Peyer's patch (tissue), 4 donors: ENCODE measurements at regions not wholly inside any gene's neighbourhood (a gene's known extent, or its start where the extent isn't known, plus 50 kb on each side); places are given as distances from the start of the nearest gene placed in this dataset.

Source experiments
- DNase-seq, 3 donors: peaks; one replicate each; pipeline ENCODE4 v3.0.0-alpha.2; 2017 to 2019
- H3K27ac ChIP-seq, 4 donors: fragments of 200-600 bp; sonication (generic); one replicate each; pipeline ENCODE4 v1.5.1; 2016 to 2019
- H3K27me3 ChIP-seq, 2 donors: fragments of 200-600 bp; sonication (generic); one replicate each; pipeline ENCODE4 v1.5.1; 2019
- H3K36me3 ChIP-seq, 3 donors: fragments of 200-600 bp; sonication (generic); one replicate each; pipeline ENCODE4 v1.5.1; 2016 to 2019
- H3K4me1 ChIP-seq, 4 donors: fragments of 200-600 bp; sonication (generic); one replicate each; pipeline ENCODE4 v1.5.1; 2016 to 2019
- H3K4me3 ChIP-seq, 4 donors: fragments of 200-600 bp; sonication (generic); 1 replicate in 3 of 4; 2 replicates in 1 of 4; pipeline ENCODE4 v1.5.1; 2016 to 2019; ENCODE audit warnings: mild to moderate bottlenecking in 1 of 4
- H3K9me3 ChIP-seq, 4 donors: fragments of 200-600 bp; sonication (generic); one replicate each; pipeline ENCODE4 v1.5.1; 2016 to 2019; ENCODE audit warnings: mild to moderate bottlenecking in 1 of 4
- CTCF ChIP-seq, 6 experiments: fragments of 450-650 bp in 4 of 6; fragments of 200-600 bp in 2 of 6; sonication (generic) in 1 of 6; IDR thresholded peaks; one replicate each; pipeline ENCODE4 v1.5.1; 2017 to 2019; ENCODE audit warnings: antibody characterized with exemption in 6 of 6, mild to moderate bottlenecking in 3 of 6, moderate library complexity in 1 of 6
- POLR2A ChIP-seq, 2 donors: fragments of 450-650 bp; IDR thresholded peaks; one replicate each; pipeline ENCODE4 v1.5.1; 2017; ENCODE audit warnings: antibody characterized with exemption in 2 of 2, mild to moderate bottlenecking in 2 of 2, moderate library complexity in 2 of 2

GRCh38 chr12:116338064-116338846, 60.8 kb upstream of the MED13L start:
- no peak for DNase-seq
- Histone ChIP-seq H3K9me3 (no peaks in the 10 kb centered on the region), H3K27ac (no peak overlapping the region), H3K27me3 (no peaks in the 10 kb centered on the region), H3K4me1 (peaks cover 0 to 4% (median 0%) of the 10 kb centered on the region in 4 donors), H3K4me3 (no peak overlapping the region), H3K36me3 (no peaks in the 10 kb centered on the region)
- TF ChIP-seq POLR2A (IDR thresholded peaks at IDR 0.05) (no peak), CTCF (IDR thresholded peaks at IDR 0.05) (no peak)

GRCh38 chr12:116339062-116339461, 61.6 kb upstream of the MED13L start:
- Histone ChIP-seq H3K27ac (no peak overlapping the region), H3K27me3 (no peaks in the 10 kb centered on the region), H3K36me3 (no peaks in the 10 kb centered on the region), H3K4me3 (no peak overlapping the region), H3K4me1 (no peaks in the 10 kb centered on the region), H3K9me3 (no peaks in the 10 kb centered on the region)
- DNase-seq: no peak
- TF ChIP-seq POLR2A (IDR thresholded peaks at IDR 0.05) (no peak), CTCF (IDR thresholded peaks at IDR 0.05) (no peak)

- Histone ChIP-seq H3K36me3 (no peaks in the 10 kb centered on the region), H3K27me3 (no peaks in the 10 kb centered on the region), H3K4me1 (no peaks in the 10 kb centered on the region), H3K27ac (no peak overlapping the region), H3K4me3 (no peak overlapping the region), H3K9me3 (no peaks in the 10 kb centered on the region)
- DNase-seq: no peak
- TF ChIP-seq POLR2A (IDR thresholded peaks at IDR 0.05): no peak
- TF ChIP-seq CTCF (IDR thresholded peaks at IDR 0.05): no peak
Observed at GRCh38 chr12:116339800-116340371, 62.4 kb upstream of the MED13L start.

GRCh38 chr12:116343331-116343884, 65.9 kb upstream of the MED13L start:
- Histone ChIP-seq H3K4me3 (no peak overlapping the region), H3K27me3 (no peaks in the 10 kb centered on the region), H3K4me1 (peaks cover 0 to 9% (median 0%) of the 10 kb centered on the region in 4 donors), H3K9me3 (no peaks in the 10 kb centered on the region), H3K36me3 (no peaks in the 10 kb centered on the region), H3K27ac (no peak overlapping the region)
- DNase-seq: no peak
- TF ChIP-seq POLR2A (IDR thresholded peaks at IDR 0.05) (no peak), CTCF (IDR thresholded peaks at IDR 0.05) (no peak)

- Histone ChIP-seq H3K36me3 (no peaks in the 10 kb centered on the region), H3K27me3 (no peaks in the 10 kb centered on the region), H3K27ac (no peak overlapping the region), H3K9me3 (no peaks in the 10 kb centered on the region), H3K4me3 (no peak overlapping the region), H3K4me1 (peaks cover 0 to 15% (median 0%) of the 10 kb centered on the region in 4 donors)
- no peak for TF ChIP-seq POLR2A (IDR thresholded peaks at IDR 0.05)
- no peak for TF ChIP-seq CTCF (IDR thresholded peaks at IDR 0.05)
- DNase-seq: peak in 1 of 3 donors; percentile 41
Observed at GRCh38 chr12:116346222-116346621, 68.7 kb upstream of the MED13L start.
